HepG2 (cell line): ENCODE measurements at regions not wholly inside any gene's neighbourhood (a gene's known extent, or its start where the extent isn't known, plus 50 kb on each side); places are given as distances from the start of the nearest gene placed in this dataset.

Experiments used
- ATAC-seq: fragments of 200-7000 bp; cut with Tn5 transposase; 3 replicates; pipeline ENCODE4 v1.9.1; 2020; ENCODE audit warnings: mild to moderate bottlenecking, moderate library complexity
- BruUV-seq: library from RNA; stranded (reverse); fragments of 400-500 nt; replicated peaks from 2 replicates; lab custom pipeline; 2021; lab: Mats Ljungman, UMichigan
- CTCF ChIA-PET: fragments of 300-600 bp; formaldehyde crosslinking; extraction: SDS; loops from one replicate; lab custom pipeline; 2021; ENCODE audit warnings: low total read pairs, inconsistent platforms, low intra/inter-chr PET ratio; lab: Yijun Ruan, JAX
- POLR2A ChIA-PET: fragments of 350-600 bp; sonication (Branson Sonifier 250); formaldehyde crosslinking; loops from one replicate; lab custom pipeline; 2020; ENCODE audit warnings: antibody characterized with exemption, inconsistent platforms; lab: Yijun Ruan, JAX
- DNase-seq: peaks from one replicate; pipeline ENCODE4 v3.0.0-alpha.2; 2015; ENCODE audit warnings: low spot score
- FAIRE-seq: peaks from 3 replicates; lab custom pipeline; 2011; peaks lifted over from hg19 to GRCh38; lab: Jason Lieb, UNC
- H2AFZ ChIP-seq: one replicate; pipeline ENCODE4 v1.6.1; 2011; ENCODE audit warnings: low read length, inconsistent platforms
- H3K27ac ChIP-seq: fragments of 300-600 bp; 3 replicates; pipeline ENCODE4 v1.8.0; 2011; ENCODE audit warnings: mixed run types, mild to moderate bottlenecking, mixed read lengths, low read length, inconsistent platforms; ENCODE audit not compliant: insufficient read depth; ENCODE audit errors: extremely low read length
- H3K27me3 ChIP-seq, 2 experiments: fragments of 200-600 bp in 1 of 2; 2 replicates in 1 of 2; 3 replicates in 1 of 2; pipeline versions ENCODE4 v1.6.0 to v1.8.0; 2011; ENCODE audit warnings: low read length in 2 of 2, mild to moderate bottlenecking in 2 of 2, moderate library complexity in 2 of 2, inconsistent platforms in 1 of 2; ENCODE audit not compliant: insufficient read depth in 2 of 2, control insufficient read depth in 1 of 2
- H3K36me3 ChIP-seq, 2 experiments: fragments of 200-600 bp in 1 of 2; replicated peaks in 1 of 2; 2 replicates in 1 of 2; 3 replicates in 1 of 2; pipeline versions ENCODE4 v1.5.1 to v1.8.0; 2011; ENCODE audit warnings: low read length in 2 of 2, inconsistent platforms in 1 of 2; ENCODE audit not compliant: insufficient read depth in 2 of 2, control insufficient read depth in 1 of 2
- H3K4me1 ChIP-seq: 2 replicates; pipeline ENCODE4 v1.5.1; 2012; ENCODE audit warnings: low read length, inconsistent platforms; ENCODE audit not compliant: insufficient read depth
- H3K4me2 ChIP-seq: 2 replicates; pipeline ENCODE4 v1.6.0; 2011; ENCODE audit warnings: low read depth, low read length, inconsistent platforms
- H3K4me3 ChIP-seq, 3 experiments: fragments of 200-600 bp in 1 of 3; sonication (generic), shearing (Covaris generic) in 1 of 3; replicated peaks in 1 of 3; 2 replicates each; pipeline ENCODE4 v1.5.1; 2011 to 2016; ENCODE audit warnings: low read length in 3 of 3, inconsistent platforms in 2 of 3, low read depth in 2 of 3, mild to moderate bottlenecking in 2 of 3, control low read depth in 1 of 3, mixed read lengths in 1 of 3; ENCODE audit not compliant: insufficient read depth in 1 of 3
- H3K79me2 ChIP-seq: one replicate; pipeline ENCODE4 v1.6.1; 2011; ENCODE audit warnings: low read length, inconsistent platforms; ENCODE audit not compliant: insufficient read depth
- H3K9ac ChIP-seq: 2 replicates; pipeline ENCODE4 v1.6.0; 2011; ENCODE audit warnings: mild to moderate bottlenecking, low read depth, low read length, inconsistent platforms; ENCODE audit not compliant: insufficient read depth
- H3K9me3 ChIP-seq: 2 replicates; pipeline ENCODE4 v1.5.1; 2012; ENCODE audit warnings: mild to moderate bottlenecking, low read length
- H4K20me1 ChIP-seq: 2 replicates; pipeline ENCODE4 v1.6.0; 2011; ENCODE audit warnings: inconsistent platforms, mild to moderate bottlenecking, low read length, moderate library complexity; ENCODE audit not compliant: insufficient read depth
- HHEX ChIP-seq: IDR thresholded peaks from 2 replicates; pipeline ENCODE4 v1.6.1; 2016; ENCODE audit warnings: control low read depth
- HNF4G ChIP-seq, 2 experiments: sonication (generic) in 1 of 2; formaldehyde crosslinking in 1 of 2; IDR thresholded peaks; 2 replicates each; pipeline versions ENCODE4 v1.4.0 to v1.6.1; 2011 to 2020; ENCODE audit warnings: borderline replicate concordance in 2 of 2, low read depth in 2 of 2, mild to moderate bottlenecking in 2 of 2, low read length in 1 of 2, missing genetic modification reagents in 1 of 2, moderate library complexity in 1 of 2
- KLF6 ChIP-seq: IDR thresholded peaks from 2 replicates; pipeline ENCODE4 v1.8.0; 2016; ENCODE audit warnings: missing biosample characterization, missing genetic modification reagents
- RARA ChIP-seq: IDR thresholded peaks from 2 replicates; pipeline ENCODE4 v1.6.1; 2016; ENCODE audit warnings: missing genetic modification reagents, missing compliant biosample characterization
- RNF2 ChIP-seq: fragments of 450-650 bp; conservative IDR thresholded peaks from 2 replicates; pipeline ENCODE4 v1.6.1; 2016; ENCODE audit warnings: low read depth
- ZBTB8A ChIP-seq: sonication (generic); formaldehyde crosslinking; IDR thresholded peaks from 2 replicates; pipeline ENCODE4 v1.4.0; 2020; ENCODE audit warnings: mild to moderate bottlenecking, low read depth, missing genetic modification reagents, borderline replicate concordance
- ZNF138 ChIP-seq: sonication (generic); formaldehyde crosslinking; IDR thresholded peaks from 2 replicates; pipeline ENCODE4 v1.5.0; 2020; ENCODE audit warnings: mild to moderate bottlenecking, low read depth, missing genetic modification reagents
- ZNF879 ChIP-seq: sonication (generic); formaldehyde crosslinking; IDR thresholded peaks from 2 replicates; pipeline ENCODE4 v1.8.1; 2023; ENCODE audit warnings: missing genetic modification reagents
- WGBS: methylation state at CpG from one replicate; pipeline ENCODE4 v1.1.6; 2017; ENCODE audit warnings: low lambda C conversion rate; 5-methylcytosine and 5-hydroxymethylcytosine counted together
- in situ Hi-C: cut with HindIII; loops from 2 replicates; pipeline ENCODE4 v1.10.0; 2017; ENCODE audit warnings: low pct_unique_long_range_greater_than_20kb; ENCODE audit not compliant: extremely low pct_ligation_motif_present
- intact Hi-C: fragments of 100-400 bp; cut with micrococcal nuclease; formaldehyde crosslinking; loops from one replicate; pipeline ENCODE4 v1.10.0; 2022; ENCODE audit not compliant: unreplicated experiment
- TF ChIP-seq, protein P1 (sequence below): sonication (generic); formaldehyde crosslinking; conservative IDR thresholded peaks from 2 replicates; pipeline ENCODE4 v1.5.0; 2020; ENCODE audit warnings: missing genetic modification reagents
- TF ChIP-seq, protein P2 (sequence below): IDR thresholded peaks from 2 replicates; pipeline ENCODE4 v1.6.1; 2016
- TF ChIP-seq, protein P3 (sequence below), 2 experiments: sonication (generic) in 1 of 2; formaldehyde crosslinking in 1 of 2; IDR thresholded peaks; 2 replicates each; pipeline versions ENCODE4 v1.6.1 to v1.9.0; 2014 to 2022; ENCODE audit warnings: antibody characterized with exemption in 1 of 2, borderline replicate concordance in 1 of 2, inconsistent platforms in 1 of 2, low read depth in 1 of 2, missing genetic modification reagents in 1 of 2
- TF ChIP-seq, protein P4 (sequence below): sonication (generic); formaldehyde crosslinking; IDR thresholded peaks from 2 replicates; pipeline ENCODE4 v1.5.1; 2020; ENCODE audit warnings: missing genetic modification reagents, mild to moderate bottlenecking, borderline replicate concordance
- TF ChIP-seq, protein P5 (sequence below): sonication (generic); formaldehyde crosslinking; IDR thresholded peaks from 2 replicates; pipeline ENCODE4 v1.4.0; 2020; ENCODE audit warnings: mild to moderate bottlenecking, missing genetic modification reagents

- TF ChIP-seq, protein P1, sequence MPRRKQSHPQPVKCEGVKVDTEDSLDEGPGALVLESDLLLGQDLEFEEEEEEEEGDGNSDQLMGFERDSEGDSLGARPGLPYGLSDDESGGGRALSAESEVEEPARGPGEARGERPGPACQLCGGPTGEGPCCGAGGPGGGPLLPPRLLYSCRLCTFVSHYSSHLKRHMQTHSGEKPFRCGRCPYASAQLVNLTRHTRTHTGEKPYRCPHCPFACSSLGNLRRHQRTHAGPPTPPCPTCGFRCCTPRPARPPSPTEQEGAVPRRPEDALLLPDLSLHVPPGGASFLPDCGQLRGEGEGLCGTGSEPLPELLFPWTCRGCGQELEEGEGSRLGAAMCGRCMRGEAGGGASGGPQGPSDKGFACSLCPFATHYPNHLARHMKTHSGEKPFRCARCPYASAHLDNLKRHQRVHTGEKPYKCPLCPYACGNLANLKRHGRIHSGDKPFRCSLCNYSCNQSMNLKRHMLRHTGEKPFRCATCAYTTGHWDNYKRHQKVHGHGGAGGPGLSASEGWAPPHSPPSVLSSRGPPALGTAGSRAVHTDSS (CRISPR knock-in tag) = no peak
- no peak for TF ChIP-seq ZNF138 (CRISPR knock-in tag)
- no peak for TF ChIP-seq HHEX (CRISPR knock-in tag)
- TF ChIP-seq RNF2 = no peak
- TF ChIP-seq, protein P2, sequence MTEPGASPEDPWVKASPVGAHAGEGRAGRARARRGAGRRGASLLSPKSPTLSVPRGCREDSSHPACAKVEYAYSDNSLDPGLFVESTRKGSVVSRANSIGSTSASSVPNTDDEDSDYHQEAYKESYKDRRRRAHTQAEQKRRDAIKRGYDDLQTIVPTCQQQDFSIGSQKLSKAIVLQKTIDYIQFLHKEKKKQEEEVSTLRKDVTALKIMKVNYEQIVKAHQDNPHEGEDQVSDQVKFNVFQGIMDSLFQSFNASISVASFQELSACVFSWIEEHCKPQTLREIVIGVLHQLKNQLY (CRISPR knock-in tag) = no peak
Measured at GRCh38 chr4:28146191-28146590, 1285.5 kb downstream of the STIM2 start (continued).

DNA sequence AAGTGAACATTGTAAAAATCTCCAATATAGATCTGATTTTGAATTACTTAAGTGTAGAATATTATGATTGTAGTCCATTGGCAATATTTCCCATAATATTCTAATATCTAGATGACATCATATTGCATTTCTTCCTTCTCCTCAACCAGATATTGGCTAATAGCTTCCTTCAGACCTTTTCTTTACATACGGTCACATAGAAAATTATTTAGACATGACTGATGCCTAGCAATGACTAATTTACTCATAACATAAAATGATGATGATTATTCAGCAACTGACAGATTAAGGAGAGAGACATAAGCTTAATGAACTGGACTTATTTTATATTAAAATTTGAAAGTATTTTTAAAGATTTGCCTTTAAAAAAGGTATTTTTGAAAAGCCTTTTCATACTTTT lies 1287.6 kb downstream of the STIM2 start:
- Histone ChIP-seq H4K20me1 (no peaks in the 10 kb centered on the region), H3K4me1 (no peaks in the 10 kb centered on the region), H3K4me3 (no peak overlapping the region), H3K9me3 (peaks cover 45% of the 10 kb centered on the region), H3K4me2 (no peak overlapping the region), H3K36me3 (no peaks in the 10 kb centered on the region), H3K27me3 (no peaks in the 10 kb centered on the region), H3K9ac (no peak overlapping the region), H3K79me2 (no peaks in the 10 kb centered on the region), H2AFZ (no peak overlapping the region), H3K27ac (no peak overlapping the region)
- in situ Hi-C loops (no loop called here), intact Hi-C loops (no loop called here)
- ChIA-PET POLR2A (no interaction called here), CTCF (no interaction called here)
- ATAC-seq (no peak), FAIRE-seq (no peak), DNase-seq (no peak)
- no TSS peak for BruUV-seq
- WGBS = 3% methylated on average over 1 of the region's 1 CpG
- TF ChIP-seq, protein P3, sequence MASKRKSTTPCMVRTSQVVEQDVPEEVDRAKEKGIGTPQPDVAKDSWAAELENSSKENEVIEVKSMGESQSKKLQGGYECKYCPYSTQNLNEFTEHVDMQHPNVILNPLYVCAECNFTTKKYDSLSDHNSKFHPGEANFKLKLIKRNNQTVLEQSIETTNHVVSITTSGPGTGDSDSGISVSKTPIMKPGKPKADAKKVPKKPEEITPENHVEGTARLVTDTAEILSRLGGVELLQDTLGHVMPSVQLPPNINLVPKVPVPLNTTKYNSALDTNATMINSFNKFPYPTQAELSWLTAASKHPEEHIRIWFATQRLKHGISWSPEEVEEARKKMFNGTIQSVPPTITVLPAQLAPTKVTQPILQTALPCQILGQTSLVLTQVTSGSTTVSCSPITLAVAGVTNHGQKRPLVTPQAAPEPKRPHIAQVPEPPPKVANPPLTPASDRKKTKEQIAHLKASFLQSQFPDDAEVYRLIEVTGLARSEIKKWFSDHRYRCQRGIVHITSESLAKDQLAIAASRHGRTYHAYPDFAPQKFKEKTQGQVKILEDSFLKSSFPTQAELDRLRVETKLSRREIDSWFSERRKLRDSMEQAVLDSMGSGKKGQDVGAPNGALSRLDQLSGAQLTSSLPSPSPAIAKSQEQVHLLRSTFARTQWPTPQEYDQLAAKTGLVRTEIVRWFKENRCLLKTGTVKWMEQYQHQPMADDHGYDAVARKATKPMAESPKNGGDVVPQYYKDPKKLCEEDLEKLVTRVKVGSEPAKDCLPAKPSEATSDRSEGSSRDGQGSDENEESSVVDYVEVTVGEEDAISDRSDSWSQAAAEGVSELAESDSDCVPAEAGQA (IDR thresholded peaks at IDR 0.05; ENCODE audit: low read depth) = no peak
- TF ChIP-seq, protein P3 (CRISPR knock-in tag; IDR thresholded peaks at IDR 0.05; ENCODE audit: borderline replicate concordance) = no peak
- TF ChIP-seq KLF6 (CRISPR knock-in tag) (no peak), HNF4G (IDR thresholded peaks at IDR 0.05; ENCODE audit: borderline replicate concordance, low read depth, low read length) (no peak), HNF4G (CRISPR knock-in tag; IDR thresholded peaks at IDR 0.05; ENCODE audit: borderline replicate concordance, low read depth) (no peak), ZNF879 (CRISPR knock-in tag) (no peak), RARA (CRISPR knock-in tag) (no peak), ZBTB8A (CRISPR knock-in tag) (no peak)
- TF ChIP-seq, protein P4, sequence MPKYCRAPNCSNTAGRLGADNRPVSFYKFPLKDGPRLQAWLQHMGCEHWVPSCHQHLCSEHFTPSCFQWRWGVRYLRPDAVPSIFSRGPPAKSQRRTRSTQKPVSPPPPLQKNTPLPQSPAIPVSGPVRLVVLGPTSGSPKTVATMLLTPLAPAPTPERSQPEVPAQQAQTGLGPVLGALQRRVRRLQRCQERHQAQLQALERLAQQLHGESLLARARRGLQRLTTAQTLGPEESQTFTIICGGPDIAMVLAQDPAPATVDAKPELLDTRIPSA (CRISPR knock-in tag) = no peak
- TF ChIP-seq, protein P5, sequence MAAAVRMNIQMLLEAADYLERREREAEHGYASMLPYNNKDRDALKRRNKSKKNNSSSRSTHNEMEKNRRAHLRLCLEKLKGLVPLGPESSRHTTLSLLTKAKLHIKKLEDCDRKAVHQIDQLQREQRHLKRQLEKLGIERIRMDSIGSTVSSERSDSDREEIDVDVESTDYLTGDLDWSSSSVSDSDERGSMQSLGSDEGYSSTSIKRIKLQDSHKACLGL (CRISPR knock-in tag) = no peak
